ENCODE measurements at regions not wholly inside any gene's neighbourhood (a gene's known extent, or its start where the extent isn't known, plus 50 kb on each side); places are given as distances from the start of the nearest gene placed in this dataset.

GRCh38 chr11:87870086-87870485 lies 305.2 kb downstream of the RAB38 start:
- TF ChIP-seq, protein P1, sequence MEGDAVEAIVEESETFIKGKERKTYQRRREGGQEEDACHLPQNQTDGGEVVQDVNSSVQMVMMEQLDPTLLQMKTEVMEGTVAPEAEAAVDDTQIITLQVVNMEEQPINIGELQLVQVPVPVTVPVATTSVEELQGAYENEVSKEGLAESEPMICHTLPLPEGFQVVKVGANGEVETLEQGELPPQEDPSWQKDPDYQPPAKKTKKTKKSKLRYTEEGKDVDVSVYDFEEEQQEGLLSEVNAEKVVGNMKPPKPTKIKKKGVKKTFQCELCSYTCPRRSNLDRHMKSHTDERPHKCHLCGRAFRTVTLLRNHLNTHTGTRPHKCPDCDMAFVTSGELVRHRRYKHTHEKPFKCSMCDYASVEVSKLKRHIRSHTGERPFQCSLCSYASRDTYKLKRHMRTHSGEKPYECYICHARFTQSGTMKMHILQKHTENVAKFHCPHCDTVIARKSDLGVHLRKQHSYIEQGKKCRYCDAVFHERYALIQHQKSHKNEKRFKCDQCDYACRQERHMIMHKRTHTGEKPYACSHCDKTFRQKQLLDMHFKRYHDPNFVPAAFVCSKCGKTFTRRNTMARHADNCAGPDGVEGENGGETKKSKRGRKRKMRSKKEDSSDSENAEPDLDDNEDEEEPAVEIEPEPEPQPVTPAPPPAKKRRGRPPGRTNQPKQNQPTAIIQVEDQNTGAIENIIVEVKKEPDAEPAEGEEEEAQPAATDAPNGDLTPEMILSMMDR (IDR thresholded peaks at IDR 0.05), result no peak
- TF ChIP-seq POLR2A (IDR thresholded peaks at IDR 0.05), result no peak
